GM21423 (cell line): ENCODE measurements at regions not wholly inside any gene's neighbourhood (a gene's known extent, or its start where the extent isn't known, plus 50 kb on each side); places are given as distances from the start of the nearest gene placed in this dataset.
"Not testable (repeated sequence)": the region's sequence is repeated elsewhere in the genome, so short reads cannot be mapped to it uniquely, and the experiment has no call there.

Source experiments
- ATAC-seq: cut with Tn5 transposase; IDR thresholded peaks from one replicate; pipeline ENCODE4 v1.9.1; 2021; ENCODE audit warnings: mild to moderate bottlenecking, moderate library complexity; ENCODE audit not compliant: unreplicated experiment

DNA sequence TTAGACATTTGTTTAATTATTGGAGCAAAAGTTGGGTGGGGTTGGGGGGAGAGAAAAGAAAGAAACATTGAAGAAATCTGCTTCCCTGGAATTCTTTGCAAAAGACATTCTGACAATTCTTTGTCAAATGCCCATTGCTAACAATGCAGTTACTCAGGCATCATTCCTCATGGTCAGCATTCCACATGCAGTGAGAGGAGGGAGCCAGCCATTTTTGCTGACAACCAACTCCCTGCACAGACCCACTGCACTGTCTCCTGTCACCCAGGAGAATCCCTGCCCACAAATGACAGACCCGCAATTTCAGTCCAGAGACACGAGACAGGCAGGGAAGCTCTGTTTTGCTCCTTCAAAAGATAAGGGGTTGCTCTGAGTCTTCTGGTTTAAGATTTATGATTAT, 985.1 kb upstream of the SLIT2 start:
- ATAC-seq: no peak

DNA sequence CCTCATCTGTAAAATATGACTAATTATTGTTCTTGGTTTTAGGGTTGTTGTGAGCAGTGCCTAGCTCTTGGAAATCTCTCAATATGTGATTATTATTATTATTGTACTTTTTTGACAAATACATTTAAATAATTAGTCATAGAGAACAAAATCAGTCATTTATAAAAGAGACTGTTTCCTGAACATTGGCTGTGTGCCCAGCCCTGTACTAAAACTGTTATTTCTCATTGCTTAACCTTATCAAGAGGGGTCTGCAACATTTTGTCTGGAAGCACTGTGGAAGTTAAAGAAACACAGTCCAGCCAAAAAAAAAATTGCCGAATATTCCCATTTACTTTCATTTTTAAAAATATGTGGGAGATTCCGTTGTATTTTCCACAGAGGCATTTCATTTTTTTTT, 989.2 kb upstream of the SLIT2 start:
- no peak for ATAC-seq

DNA sequence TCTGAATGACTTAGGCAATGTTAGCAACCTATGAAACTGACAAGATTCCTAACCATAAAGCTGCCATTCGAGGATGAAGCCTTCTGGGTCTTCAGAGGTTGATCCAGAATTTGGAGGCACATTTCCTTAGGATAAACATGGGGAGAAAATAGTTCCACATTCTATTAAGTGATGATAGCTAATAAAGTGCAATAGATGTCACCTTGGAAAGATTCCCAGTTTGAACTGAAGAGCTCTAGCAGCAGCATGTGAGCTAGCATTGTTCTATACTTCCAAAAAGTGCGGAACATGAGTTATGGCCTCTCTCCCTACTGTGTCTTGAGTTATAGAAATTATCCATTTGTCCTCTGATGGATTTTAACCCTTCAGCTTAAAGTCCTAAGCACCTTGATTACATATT, 991.4 kb upstream of the SLIT2 start:
- no peak for ATAC-seq

DNA sequence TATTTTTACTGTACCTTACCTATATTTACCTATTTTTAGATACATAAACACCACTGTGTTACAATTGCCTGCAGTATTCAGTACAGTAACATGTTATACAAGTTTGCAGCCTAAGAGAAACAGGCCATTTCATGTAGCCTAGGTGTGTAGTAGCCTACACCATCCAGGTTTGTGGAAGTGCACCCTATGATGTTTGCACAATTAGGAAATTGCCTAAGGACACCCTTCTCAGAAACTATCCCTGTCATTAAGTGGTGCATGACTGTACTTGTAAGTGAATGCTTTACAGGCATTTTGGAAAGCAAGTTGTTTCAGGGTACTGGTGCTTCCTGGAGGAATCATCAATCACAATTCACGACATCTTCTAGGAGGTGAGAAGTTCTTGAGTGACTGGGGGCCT, 991.8 kb upstream of the SLIT2 start:
- ATAC-seq: no peak

DNA sequence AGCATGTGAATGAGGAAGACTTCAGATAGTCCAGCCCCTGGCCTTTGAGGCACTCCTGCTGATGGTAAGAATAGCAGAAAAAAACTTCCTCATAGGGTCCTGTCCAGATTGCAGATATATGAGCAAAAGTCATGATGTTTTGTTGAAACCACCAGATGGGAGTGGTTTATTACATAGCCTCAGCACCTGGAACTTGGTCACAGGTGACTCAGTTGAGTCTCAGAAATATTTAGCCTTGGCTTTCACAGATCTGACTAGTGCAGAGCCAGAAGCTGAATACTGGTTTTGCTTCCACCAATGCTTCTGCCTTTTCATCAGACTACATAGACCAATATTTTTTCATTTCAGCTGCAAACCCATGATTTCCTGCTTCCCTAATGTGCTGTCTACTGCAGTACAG, 994.9 kb upstream of the SLIT2 start:
- no peak for ATAC-seq

DNA sequence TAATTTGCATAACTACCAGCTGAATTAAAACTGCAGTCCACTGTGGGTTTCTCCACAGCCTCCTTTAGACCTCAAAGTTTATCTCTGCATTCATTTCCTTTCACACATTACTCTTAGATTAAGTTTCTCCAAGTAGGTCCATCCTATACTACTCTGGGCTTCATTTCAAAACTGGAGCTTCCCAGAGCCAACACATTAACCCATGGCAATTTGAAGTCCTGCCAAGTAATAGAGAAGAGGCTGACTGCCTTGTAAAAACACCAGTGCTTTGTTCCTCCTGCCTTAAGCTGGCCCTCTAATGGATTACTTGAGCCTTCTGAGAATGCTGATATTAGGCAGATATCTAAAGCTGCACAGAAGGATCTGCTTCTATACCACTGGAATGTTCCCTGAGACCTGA, 997.2 kb upstream of the SLIT2 start:
- no peak for ATAC-seq

DNA sequence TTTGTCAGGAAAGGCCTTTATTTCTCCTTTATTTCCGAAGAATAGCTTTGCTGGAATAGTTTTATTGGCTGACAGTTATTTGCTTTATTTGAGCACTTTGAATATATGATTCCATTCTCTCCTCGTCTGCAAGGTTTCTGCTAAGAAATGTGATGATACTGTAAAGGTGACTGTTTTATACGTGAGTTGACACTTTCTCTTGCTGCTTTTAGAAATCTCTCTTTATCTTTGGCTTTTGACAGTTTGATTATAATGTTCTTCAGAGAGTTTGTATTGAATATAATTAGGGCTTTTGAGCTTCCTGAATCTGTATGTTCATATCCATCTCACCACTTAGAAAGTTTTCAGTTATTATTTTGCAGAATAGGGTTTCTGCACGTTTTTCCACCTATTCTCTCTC, 1003.7 kb upstream of the SLIT2 start:
- ATAC-seq: no peak

DNA sequence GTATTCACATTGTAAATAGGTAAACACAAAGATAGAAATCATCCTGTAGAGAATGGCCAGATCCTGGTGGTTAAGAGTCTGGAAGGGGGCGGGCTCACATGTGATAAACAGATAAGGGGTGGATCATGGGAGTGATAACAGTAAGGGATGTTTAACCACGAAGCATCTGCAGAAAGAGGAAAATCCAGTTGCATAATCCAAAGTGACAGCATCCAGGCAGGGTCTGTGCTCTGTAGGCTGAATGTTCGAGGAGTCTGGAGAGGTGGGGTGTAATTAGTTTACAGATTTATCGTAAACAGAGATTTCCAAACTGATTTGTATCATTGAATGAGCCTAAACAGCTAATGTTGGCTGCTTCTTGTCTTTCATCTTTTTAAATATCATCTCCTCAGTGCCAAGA, 1009.8 kb upstream of the SLIT2 start:
- no peak for ATAC-seq

DNA sequence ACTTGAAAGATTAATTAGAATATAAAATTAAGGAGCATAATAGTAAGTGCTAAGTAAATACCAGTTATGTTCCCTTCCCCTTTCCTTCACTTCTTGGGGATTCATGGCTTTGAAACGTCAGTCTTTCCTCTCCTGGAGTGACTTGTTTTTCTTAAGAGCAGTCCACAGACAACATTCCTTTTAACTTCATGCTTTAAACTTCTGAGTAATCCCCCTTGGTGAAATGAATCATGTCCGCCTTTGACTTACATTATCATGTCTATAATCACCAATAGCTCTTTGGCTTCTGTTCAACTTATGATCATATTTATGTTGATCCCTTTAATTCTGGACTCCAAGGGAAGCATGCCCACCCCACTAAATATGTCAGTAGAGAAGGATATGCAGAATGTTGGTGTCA, 1012.1 kb upstream of the SLIT2 start:
- ATAC-seq: no peak

DNA sequence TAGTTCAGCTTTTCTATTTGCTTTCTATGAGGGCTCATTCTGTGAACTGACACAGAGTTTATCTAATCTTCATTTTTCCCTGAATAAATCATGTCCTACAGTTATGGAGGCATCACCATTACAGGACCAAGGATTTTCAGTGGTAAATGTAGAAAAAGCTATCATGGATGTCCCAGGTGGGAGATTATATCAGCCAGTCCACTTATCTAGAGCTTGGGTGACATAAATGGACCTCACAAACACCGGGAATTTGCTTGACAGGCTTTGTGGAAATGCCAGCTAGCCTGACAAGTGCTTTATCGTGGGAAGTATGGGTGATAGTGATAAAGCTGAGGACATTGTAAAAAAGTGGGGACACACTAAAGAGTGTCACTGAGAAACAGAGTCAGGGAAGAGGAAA, 1015.2 kb upstream of the SLIT2 start:
- ATAC-seq: no peak

DNA sequence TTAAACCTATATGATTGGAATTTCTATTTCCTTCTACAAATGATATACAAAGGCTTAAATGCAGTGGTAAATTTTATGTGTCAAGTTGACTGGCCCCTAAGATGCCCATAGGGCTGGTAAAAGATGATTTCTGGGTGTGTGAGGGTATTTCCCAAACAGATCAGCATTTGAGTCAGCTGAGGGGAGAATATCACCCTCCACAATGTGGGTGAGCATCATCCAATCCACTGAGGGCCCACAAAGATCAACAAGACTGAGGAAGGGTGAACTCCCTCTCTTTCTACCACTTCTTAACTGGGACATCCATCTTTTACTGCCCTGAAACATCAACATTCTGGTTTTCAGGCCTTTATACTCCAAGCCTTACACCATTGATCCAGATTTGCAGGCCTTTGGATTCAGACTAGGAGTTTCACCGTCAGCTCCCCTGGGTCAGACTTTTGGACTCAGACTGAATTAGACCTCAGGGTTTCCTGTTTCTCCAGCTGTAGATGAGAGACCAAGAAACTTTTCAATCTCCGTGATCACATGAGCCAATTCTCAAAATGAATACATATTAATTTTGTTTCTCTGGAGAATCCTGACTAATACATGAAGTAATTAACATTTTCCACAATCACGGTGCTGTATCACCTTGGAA, 1020.7 kb upstream of the SLIT2 start:
- ATAC-seq: no peak

DNA sequence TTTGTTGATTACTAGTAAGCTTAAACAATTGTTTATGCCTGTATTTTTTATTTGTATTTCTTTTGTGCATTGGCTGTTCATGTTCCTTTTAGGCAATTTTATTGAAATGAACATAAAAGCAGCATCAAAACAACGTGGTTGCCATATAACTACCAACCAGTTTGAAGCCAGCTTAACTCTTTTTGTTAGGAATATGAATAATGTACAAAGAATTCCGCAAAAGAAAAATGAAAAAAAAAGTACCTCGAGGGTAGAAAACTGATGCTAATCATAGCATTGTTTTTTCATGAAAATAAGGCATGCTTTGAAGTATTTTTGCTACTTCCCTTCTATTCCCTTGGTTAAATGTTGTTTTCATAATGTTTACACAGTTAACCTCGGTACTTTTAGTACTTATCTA, 1024.0 kb upstream of the SLIT2 start:
- ATAC-seq: no peak

DNA sequence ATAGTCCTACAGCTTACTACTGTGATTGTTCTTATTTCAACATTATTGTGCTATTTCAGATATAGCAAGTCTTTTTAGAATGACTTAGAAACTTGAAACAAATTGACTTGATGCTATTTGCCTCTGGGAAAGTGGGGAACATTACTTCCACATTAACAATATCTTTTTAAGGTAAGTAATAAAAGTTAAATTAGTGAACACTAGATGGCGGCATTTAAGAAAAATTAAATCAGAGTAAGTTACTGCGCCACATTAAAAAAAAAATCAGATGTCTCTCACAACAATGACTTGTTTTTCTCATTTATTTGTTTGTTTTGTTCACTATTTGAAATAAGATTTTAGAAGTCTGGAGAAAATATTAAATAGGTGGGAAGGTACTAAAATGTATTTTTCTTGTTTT, 1026.9 kb upstream of the SLIT2 start:
- no peak for ATAC-seq

DNA sequence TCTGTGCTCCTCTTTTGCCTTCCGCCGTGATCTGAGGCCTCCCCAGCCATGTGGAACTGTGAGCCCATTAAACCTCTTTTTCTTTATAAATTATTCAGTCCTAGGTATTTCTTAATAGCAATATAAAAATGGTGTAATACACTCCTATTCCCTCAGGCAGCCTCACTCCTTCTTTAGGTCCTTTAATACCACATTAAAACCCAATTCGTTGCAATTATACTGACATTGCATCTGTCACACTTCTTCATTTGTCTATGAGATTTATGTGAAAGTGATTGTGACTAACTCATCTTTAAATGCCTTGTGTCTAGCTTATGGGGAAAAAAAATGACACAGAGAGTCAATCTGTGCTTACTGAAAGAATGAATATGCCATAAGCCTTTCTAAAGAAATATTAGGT, 1035.2 kb upstream of the SLIT2 start:
- no peak for ATAC-seq

DNA sequence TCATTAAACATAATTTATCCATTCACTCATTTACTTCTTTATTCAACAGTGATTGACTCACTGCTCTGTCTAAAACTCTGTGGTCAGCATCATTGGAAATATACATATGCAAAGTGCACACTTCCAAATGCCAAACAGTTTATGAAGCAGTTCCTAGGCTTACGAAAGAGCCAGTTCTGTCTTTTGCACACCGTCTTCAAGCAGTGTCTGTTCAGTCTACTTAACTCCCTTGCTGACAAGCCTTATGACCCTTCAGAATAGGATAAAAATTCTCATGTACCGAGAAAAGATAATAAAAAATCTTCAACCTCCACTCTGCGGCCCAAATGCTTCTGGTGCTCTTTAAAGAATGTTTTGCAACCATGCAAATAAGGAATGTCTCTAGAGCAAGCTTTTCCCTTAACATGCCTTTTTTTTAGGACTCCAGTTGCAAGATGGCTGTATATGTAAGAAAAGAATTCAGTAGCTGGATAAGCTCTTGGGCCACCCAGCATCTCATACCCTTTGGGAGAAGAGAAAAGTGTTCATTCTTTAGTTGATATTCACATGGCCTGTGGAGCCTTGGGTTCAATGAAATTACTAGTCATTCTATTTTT, 1037.0 kb upstream of the SLIT2 start:
- no peak for ATAC-seq

DNA sequence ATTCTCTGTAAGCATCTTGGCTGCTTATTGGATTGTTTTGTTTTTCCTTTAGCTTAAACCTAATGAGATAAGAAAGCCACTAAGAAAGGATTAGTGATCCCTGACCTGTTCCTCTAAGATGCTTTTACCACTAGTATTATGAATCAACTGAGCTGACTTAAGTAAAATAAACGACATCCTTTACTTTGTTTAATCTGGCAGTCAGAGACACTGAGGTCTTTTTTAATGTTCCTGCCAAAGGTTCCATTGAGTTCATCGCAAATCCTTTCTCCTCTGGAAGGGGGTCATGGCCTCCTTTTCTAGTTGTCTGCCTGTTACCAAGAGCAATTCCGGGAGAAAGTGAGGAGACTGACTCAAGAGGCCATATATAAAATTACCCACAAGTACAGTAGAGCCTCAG, 1038.3 kb upstream of the SLIT2 start:
- ATAC-seq: no peak

DNA sequence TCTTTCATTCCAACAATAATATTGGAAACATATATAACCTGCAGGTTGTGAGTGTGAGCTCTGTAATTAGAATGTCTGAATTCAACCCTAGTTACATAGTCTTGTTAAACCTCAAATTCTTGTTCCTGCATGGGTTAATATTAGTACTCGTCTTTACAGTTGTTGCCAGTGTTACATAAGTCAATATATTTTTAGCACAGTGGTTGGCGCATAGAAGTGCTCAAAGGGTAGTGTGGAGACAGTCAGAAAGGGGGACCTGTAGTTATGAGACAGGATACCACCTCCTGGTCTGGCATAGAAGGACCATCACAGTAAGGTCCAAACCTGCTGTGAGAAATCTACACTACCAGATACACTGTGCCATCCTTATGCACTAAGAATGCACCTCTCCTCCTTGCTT, 1045.9 kb upstream of the SLIT2 start:
- ATAC-seq: no peak

DNA sequence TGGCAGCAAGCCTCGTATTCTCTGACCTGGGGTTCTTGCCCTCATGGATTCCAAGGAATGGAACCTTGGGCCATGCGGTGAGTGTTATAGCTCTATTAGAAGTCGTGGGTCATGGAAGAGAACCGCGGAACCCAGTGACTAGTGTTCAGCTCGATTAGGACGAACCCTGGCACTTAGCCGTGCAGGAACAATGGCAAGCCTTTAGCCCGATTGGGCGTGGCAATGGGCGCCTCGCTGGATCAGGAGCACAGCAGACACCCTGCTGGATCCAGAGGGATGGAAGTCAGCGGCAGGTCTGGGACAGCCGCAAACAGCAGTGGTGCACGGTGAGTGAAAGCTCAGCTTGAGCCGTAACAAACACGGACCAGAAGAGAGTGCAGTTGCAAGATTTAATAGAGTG, 1053.9 kb upstream of the SLIT2 start:
- ATAC-seq: not testable (repeated sequence)

DNA sequence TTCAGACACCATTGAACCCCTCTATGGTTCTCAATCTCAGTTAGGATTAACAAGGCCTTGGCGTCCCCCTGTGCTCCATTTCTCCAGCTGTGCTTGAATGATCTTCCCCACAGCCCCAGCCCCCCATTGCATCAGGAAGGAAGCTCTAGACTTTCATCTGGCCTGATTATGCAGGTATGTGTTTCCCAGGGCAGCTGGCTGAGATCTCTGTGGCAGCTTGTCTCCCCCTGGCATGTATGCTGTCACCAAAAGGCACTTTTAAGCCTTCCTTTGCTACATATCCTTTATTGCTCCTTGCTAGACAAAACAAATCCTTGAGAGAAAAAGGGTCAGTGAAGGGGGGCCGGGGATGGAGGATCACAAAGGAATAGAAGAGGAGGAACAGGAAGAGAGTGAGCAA, 1056.0 kb upstream of the SLIT2 start:
- ATAC-seq: no peak

DNA sequence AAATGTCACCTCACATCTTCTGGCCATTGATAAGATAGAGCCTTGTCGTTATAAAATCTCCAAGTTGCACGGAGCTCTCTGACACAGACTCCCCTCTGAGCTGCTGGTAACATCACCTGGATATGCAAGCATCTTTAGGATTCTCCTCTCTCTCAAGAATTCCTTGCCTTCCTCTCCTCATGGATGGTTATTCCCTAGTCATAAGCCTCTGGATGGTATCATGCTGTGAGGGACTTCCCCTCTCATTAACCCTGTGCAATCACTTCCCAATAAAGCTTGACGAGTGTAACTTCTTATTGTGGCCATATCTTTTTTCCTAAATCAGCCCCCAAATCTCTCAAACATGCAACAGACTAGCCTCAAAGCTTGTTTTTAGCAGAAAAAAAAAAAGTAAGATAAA, 1057.0 kb upstream of the SLIT2 start:
- no peak for ATAC-seq

DNA sequence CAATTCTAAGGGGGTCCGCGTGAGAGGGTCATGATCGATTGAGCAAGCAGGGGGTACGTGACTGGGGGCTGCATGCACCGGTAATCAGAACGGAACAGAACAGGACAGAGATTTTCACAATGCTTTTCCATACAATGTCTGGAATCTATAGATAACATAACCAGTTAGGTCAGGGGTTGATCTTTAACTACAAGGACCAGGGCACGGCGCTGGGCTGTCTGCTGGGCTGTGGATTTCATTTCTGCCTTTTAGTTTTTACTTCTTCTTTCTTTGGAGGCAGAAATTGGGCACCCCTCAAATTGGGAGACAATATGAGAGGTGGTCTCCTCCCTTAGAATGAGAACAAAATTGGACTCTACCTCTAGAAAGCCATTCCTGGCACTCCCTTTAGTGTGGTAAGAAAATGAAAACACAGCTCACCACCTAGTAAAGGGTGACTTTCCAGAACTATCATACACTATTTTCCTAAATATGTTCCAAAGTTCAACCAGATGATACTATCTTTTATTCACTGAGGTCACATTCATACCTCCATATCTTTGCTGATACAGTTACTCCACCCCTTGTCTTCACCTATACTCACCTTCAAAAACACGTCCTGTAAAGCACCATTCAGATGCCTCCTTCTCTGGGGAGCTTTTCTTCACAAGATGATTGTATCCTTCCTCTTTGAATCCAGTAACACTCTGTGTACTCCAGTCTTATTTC, 1058.3 kb upstream of the SLIT2 start:
- no peak for ATAC-seq

DNA sequence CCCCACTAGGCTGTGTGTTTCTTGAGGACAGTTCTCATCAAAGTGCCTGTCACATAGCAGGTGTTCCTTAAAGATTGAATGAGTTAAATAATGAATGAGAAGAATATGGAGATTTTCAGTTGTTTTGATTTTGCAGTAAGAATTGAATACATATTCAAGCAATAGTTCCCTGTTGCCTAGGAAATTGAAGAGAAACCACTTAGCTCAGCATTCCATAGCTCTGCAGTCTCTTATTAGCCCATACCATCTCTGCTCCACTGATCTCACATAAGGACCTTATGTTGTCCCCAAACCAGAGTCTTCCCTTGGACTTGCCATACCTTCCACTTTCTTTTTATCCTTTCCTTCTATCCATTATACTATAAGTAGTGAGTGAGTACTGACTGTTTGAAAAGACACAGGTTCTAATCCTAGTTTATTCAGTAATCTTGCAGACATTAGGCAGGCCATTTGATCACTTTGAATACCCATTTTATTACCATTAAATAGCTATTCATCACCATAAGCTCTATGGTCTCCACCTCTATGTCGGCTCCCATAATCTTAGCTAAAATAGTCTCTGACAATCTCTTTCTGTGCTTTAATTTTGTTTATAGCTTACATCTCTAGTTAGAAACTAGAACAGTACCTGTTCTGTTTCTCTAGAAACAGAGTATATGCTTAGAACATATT, 1059.6 kb upstream of the SLIT2 start:
- no peak for ATAC-seq
